ENCODE measurements at regions not wholly inside any gene's neighbourhood (a gene's known extent, or its start where the extent isn't known, plus 50 kb on each side); places are given as distances from the start of the nearest gene placed in this dataset.

DNA sequence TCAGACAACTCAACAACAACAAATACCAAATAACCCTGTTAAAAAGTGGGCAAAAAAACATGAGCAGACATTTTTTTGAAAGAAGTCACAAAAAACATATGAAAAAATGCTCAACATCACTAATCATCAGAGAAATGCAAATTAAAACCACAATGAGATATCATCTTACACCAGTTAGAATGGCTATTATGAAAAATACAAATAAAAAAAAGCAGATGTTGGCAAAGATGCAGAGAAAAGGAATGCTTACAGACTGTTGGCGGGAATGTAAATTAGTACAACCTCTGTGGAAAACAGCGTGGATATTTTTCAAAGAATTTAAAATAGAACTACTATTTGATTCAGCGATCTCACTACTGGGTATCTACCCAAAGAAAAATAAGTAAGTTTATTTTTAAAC lies 114.0 kb downstream of the SLC38A4 start (continued):
- TF ChIP-seq, protein P1, sequence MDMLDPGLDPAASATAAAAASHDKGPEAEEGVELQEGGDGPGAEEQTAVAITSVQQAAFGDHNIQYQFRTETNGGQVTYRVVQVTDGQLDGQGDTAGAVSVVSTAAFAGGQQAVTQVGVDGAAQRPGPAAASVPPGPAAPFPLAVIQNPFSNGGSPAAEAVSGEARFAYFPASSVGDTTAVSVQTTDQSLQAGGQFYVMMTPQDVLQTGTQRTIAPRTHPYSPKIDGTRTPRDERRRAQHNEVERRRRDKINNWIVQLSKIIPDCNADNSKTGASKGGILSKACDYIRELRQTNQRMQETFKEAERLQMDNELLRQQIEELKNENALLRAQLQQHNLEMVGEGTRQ (IDR thresholded peaks at IDR 0.05; ENCODE audit: low read length) = no peak
- no peak for TF ChIP-seq KDM1A (IDR thresholded peaks at IDR 0.05; ENCODE audit: borderline replicate concordance, low read length)
- TF ChIP-seq ZNF274 (IDR thresholded peaks at IDR 0.05; ENCODE audit: borderline replicate concordance, extremely low read depth, low read length) = no peak
- no peak for TF ChIP-seq SP4 (IDR thresholded peaks at IDR 0.05; ENCODE audit: low read length)
- TF ChIP-seq CBX5 (IDR thresholded peaks at IDR 0.05; ENCODE audit: low read depth, low read length) = no peak
- TF ChIP-seq JUN (IDR thresholded peaks at IDR 0.05; ENCODE audit: low read depth, low read length) = no peak
